LHCN-M2 (cell line): ENCODE measurements at regions not wholly inside any gene's neighbourhood (a gene's known extent, or its start where the extent isn't known, plus 50 kb on each side); places are given as distances from the start of the nearest gene placed in this dataset.

Experiments
- DNase-seq: peaks from one replicate; pipeline ENCODE4 v3.0.0-alpha.2; 2012; ENCODE audit warnings: low read depth

DNA sequence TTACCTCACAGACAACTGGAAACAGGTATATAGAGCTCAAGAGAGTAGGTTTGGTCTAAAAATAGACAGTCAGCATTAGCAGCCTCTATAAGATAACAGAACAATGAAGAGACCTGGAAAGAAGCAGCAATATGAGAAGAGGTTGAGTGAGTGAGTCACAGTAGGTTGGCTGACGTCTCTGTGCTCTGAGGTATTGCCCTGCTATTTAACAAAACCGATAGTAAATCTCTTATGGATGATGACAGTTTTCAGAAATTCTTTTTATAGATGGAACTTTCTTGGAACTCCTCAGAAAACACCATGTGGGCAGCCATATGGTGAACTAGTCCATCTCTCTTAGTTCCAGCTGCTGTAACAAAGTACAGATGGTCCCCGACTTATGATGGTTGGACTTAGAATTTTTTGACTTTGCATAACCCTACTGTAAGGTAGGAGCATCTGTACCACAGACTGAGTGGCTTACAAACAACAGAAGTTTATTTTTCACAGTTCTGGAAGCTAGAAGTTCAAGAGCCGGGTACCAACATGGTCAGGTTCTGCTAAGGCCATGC lies 123.5 kb downstream of the MBD2 start:
- no peak for DNase-seq

DNA sequence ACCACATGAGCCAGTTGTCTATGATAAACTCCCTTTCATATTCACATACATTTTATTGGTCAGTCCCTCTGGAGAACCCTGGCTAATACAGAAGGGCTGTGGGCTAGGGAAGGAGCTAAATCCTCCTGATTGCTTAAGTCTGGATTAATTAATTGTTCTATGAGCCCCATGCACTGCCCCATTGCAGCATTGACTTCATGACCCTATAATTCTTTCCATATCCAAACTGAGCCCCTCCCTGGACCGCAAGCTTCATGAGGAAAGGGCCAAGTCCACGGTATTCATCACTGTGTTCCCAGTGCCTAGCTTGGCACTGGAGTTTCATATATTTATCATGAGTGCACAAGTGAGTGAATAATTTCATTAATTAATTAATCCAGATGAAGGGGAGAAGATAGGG lies 124.0 kb downstream of the MBD2 start:
- no peak for DNase-seq

DNA sequence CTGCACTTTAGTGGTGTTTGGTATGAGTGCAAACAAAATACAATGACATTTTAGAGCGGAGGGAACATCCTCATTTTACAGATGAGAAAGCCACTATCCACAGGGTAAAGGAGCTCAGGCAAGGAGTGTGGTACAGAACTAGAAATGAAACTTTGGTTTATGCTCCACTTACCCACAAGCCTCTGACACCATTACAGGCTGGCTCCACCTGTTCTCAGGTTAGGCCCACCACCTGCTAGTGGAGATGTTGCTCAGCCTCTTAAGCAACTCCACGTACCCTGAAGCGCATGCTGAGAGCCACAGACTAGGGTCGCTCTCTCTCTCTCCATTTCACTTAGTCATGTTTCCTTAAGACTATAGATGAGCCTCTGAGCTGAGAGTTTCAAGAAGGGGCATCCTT lies 130.0 kb downstream of the MBD2 start:
- no peak for DNase-seq

DNA sequence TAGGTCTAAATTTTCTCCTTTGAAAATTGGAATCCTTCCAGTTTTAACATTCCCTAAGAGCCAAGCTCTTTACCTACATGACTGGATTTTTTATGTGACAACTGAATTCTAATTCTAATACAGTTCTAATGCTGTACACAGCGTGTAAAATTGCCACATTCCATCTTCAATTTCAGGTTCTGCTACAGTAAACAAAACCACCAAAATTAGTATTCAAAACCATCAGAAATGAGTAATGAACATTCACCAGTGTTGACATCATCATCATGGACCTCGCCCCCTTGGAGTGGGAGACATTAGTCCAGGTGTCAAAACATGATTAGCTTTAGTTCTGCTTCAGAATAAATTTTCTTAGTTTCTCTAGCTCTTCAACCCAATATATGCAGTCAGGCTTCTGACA lies 133.6 kb downstream of the MBD2 start:
- DNase-seq, result peak; percentile 22

DNA sequence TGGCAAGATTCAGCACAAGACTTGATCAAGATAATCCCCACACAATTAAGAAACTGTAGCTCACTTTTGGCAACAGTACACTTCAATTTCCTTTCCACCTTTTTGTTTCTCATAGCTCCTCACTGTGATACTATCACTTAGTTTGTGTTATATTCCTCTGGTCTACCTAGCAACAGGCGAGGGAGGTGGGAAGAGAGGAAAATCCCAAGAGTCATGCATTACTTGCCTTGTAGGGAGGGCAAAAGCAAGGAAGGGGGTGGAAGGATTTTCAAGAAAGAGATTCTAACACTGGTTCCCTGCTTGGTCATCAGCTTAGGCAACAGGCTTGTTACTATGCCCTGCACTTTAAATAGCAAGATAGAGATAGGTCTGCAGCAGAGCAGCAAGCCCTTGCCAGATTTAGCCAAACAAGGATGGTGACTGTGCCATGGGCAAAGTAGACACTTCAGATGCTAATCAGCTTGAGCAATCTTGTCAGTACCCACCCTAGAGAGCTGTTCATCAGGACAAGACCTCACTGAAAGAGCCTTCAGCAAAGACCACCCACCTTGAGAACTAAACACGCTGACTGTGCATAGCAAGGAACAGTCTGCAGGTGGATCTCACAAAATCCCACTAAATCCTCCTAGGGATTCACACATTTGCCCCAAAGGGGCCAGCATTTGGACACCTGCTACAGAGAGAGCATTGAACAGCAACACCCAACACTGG lies 134.6 kb downstream of the MBD2 start:
- DNase-seq, result no peak

DNA sequence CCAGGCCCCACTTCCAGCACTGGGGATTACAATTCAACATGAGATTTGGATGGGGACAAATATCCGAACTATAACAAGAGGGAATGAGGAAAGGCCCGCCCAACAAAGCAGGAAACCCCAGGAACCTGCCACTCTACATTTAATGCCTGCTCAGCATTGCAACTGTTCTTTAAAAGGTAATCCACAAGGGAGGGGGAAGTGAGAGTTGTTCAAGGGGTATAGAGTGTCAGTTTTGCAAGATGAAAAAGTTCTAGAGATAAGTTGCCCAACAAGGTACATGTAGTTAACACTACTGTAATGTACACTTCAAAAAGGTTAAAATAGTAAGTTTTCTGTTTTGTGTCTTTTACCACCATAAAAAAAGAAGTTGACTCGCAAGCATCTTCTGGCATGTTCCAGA lies 137.6 kb downstream of the MBD2 start:
- no peak for DNase-seq

DNA sequence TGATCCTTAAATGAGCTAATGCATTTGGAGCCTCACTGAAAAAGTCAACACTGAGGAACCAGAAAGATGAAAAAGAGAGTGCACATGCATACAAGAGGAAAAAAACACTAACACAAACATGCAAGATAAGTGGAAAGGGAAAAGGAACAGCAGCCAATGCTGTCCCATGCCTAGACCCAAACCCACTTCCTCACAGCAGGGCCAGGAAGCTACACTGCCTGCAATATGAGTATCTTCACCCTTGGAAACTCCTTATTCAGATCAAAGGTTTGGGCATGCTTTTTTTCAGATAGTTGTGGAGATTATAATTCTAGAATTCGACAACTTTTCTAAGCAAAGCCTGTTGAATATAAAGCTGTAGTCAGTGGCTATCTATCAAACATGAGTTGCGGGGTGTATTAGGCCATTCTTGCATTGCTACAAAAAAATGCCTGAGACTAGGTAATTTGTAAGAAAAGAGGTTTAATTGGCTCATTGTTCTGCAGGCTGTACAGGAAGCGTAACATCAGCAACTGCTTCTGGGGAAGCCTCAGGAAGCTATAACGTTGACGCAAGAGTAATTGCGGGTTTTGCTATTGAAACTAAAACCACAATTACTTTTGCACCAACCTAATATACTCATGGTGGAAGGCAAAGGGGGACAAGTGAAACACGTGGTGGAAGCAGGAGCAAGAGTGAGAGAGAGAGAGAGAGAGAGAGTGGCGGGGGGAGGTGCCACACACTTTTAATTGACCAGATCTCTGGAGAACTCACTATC lies 138.2 kb downstream of the MBD2 start:
- no peak for DNase-seq

DNA sequence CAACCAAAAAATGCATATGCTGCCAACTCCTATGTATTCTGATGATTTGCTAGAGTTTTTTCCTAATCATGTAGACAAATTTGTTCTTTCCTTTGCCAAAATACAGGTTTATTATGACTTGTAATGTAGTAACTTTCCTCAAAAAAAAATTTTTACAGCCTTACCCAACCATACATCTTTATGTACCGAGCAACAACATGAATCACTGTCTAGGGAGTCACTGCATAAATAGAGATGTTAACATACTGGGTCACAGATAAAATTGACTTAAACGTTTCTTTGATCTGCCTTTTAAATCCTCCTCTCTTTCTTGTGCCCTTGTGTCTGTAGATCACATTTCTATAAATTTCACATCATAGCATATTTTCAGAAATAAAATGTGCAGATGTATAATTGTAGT lies 143.6 kb downstream of the MBD2 start:
- DNase-seq, result no peak

DNA sequence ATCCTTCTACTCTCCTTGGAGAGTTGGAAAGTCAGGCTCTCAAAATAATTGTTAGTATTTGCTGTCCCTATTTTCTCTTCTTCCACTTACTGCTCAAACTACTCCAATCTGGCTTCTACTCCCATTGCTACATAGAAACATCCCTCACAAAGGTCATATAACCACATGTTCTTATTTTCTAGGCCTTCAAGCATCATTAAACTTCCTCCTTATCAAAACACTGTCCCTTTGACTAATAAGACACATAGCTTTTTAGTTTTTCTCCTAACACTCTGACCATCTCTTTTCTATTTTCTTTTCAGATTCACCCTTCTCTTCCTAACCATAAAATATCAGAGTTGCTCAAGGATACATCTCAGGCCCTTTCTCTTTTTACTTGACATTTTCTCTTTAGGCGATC lies 148.3 kb downstream of the MBD2 start:
- DNase-seq, result no peak

DNA sequence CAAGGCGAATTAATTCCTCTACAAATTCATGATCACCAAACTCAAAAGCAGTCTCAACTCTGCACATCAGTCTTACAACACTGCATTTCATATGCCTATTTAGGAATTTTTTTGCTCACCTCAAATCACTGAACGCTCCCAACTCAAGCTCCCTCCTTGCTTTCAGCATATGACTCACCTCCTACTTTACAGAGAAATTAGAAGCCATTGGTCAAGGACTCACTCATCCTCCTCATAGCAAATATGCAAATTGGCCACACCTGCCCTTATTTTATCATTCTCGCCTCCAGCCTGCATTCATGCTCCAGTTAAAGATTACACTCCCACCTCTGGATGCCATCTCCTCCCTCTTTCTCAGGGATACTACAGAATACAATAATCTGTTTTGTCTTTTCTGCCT lies 148.8 kb downstream of the MBD2 start:
- no peak for DNase-seq

DNA sequence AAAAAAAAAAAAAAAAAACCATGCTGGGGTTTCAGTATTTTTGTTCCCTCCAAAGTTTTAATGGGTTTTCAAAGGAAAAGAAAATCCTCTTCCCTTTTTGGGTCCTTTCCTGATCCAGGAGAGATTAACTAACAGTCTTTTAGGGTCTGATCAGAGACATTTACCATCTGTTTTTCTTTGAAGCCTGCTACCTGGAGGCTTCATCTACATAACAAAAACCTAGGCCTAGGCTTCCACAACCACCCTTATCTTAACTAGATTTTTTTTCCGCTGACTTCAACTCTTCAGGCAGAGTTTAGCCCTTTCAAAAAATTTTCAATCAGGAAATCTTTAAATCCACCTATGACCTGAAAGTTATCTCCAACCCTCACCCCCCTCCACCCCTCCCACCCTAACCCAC lies 154.7 kb downstream of the MBD2 start:
- DNase-seq, result no peak

DNA sequence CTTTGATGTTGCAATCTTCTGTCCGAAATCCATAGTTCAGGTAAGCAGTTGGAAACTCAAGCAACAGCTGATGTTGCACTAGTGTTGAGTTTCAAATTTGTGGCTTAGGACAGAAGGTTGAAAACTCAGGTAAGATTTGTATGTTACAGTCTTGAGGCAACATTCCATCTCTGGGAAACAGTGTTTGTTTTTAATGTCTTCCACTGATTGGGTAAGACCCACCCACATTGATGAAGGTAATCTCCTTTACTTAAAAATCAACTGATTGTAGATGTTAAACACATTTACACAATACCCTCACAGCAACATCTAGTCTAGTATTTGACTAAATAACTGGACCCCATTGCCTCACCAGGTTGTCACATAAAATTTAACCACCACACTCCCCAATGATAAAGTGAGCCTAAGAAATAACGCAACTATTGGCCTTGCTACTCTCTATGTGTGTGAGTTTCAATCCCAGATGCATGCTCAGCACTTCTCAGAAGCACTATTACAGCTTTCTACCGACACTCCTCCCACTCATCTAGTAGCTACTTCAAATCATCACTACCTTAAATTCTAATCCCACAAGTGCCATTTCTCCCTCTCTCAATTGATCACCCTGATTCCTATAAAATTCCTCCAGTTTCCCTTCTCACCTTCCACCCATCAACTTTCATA lies 164.0 kb downstream of the MBD2 start:
- DNase-seq, result no peak

DNA sequence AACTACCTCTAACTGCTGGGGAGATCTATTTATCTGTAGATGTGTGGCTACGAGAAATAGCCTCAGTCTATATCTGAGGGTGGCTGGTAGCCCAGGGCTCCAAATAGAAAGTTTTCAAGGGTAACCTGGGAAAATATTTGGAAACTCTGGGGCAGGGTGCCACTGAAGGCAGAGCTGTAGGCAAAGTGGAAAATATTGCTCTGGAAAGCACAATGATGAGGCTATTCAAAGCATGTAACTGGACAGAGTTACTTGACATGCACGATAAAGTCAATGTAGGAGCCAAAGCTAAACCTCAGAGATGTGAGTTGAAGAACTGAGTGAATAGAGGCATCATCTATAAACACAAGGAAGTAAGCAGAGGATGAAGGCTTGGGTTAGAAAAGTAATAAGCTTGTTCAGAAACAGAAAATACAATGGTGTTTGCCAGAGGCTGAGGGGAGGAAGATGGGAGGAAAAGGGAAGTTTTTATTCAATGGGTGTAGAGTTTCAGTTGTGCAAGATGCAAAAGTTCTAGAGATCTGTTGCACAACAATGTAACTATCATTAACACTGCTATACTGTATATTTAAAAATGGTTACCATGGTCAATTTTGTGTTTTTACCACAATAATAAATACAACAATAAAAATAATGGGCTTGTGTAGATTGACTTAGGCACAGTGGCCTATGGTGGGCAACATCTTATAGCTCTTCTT lies 171.6 kb downstream of the MBD2 start:
- no peak for DNase-seq

DNA sequence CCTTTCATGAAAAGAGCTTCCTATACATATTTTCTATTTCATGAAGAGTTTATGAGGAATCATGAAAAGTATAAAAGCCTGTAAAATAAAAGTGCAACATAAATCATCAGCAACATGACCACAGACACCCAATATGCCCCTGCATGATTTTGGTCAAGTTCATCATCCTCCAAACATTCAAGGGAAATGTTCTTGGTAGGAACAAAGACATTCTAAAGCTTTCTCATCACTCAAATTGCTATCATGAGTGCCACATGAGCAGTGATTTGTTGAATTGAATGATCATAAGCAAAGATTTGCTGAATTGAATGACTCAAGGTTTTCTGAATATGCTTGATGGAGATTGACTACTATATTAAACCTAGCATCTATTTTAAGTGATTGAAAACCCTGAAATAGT lies 172.2 kb downstream of the MBD2 start:
- peak; percentile 18 for DNase-seq

DNA sequence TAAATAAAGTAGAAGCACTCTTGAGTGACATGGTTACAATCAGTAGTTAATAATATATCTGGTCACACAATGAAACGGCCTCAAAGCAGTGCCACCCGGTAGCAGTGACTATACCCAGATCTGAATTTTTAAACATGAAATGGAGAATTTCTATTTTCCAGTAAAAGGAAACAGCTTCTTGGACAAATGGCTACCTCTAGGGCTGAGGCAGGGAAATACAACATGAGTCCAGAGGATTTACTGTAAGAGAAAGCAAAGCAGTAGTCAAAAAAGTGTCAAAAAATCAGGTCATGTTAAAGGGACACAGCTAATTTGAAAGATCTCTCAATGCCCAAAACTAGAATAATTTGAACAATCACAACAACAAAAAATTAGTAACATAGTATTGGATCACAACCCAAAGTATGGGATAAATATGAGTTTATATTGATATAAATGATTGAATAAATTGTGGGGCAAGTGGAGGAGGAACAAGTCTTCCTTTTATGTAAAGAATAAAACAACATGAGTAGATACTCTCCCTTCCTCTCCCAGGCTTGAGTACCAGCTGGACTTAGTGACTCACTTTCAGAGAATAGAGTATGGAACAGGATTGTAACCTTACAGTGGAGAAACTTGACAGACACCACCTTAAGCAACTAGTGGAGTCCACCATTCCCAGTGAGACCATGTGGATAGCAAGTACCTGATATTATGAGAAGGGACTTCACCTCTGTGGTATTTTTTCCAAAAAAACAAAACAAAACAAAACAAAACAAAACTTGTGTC lies 180.8 kb downstream of the MBD2 start:
- DNase-seq, result peak; percentile 21

DNA sequence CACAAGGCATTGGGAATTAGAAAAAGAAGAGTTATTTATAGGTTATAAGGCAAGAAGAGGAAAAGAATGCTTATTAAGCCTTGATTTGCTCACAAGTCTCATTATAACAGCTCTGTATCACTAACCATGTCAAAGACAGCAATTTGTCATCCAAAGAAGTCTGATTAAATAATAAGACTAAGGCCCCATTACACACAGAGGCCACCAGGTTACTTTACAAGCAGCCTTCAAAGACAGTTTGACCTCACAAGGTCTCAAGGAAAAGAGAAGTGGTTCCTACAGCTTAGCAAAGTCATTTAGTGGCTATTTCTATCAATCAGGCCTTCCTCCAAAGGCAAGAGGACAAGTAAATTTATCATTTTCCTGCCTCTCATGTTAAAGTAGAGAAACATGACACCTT lies 188.5 kb downstream of the MBD2 start:
- no peak for DNase-seq

DNA sequence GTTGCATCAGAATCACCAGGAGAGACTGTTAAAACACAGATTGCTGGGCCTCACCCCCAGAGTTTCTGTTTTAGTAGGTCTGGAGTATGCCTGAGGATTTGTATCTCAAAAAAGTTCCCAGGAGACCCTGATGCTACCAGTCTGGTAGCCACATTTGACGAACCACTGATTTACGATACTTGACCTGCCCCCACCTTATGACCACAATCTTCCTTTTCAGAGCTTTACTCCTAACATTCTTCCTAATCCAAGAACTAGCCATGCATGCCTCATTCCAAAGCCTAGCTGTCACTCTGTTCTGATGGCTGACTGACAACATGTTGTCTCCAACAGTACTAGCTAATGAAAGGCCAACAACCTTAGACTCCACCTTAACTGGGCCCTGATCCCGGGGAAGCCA lies 191.4 kb downstream of the MBD2 start:
- DNase-seq, result no peak

DNA sequence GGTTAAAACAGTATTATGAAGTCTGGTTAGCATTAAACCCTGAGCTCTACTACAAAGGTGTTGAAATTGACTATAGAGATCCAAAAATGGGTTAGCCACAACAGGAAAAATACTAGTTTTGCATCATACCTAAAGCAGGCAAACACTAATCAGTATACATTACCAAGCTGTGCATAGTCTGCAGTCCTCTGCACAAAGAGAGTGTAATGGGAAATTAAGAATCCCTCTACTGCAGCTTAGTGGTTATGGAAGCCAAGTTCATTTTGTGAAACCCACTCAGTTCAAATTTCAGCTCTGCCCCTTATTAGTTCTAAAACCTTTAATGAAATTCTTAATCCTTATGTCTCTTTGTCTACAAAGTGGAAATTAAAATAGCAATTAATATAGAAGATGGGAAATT lies 192.1 kb downstream of the MBD2 start:
- DNase-seq, result no peak

DNA sequence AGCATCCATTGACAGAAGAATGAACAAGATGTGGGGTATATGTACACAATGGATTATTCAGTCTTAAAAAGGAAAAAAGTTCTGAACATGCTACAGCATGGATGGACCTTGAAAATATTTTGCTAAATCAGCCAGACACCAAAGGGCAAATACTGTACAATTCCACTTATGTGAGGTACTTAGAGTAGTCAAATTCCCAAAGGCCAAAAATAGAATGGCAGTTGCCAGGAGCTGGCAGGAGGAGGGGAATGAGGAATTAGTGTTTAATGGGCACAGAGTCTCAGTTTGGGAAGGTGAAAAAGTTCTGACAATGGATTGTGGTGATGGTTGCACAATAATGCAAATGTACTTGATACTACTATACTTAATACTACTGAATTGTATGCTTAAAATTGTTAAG lies 193.2 kb downstream of the MBD2 start:
- DNase-seq, result no peak

DNA sequence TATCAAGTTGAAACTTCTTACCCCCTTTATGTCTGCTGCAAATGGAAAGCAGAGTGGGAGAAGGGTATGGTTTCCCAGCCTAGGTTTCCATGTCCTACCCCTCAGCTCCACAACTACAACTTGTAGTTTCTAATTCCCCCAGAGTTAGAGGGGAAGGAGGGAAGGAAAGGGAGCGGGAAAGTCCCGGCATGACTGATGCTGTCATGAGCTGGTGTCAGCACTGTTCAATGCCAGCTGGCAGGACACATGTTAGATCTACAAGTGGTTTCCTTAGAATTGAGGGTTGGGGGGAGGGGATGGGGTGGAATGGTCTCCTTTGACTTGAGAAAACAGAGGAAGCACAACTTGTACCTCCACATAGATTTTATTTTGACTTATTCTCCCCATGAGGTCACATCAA lies 194.0 kb downstream of the MBD2 start:
- no peak for DNase-seq

DNA sequence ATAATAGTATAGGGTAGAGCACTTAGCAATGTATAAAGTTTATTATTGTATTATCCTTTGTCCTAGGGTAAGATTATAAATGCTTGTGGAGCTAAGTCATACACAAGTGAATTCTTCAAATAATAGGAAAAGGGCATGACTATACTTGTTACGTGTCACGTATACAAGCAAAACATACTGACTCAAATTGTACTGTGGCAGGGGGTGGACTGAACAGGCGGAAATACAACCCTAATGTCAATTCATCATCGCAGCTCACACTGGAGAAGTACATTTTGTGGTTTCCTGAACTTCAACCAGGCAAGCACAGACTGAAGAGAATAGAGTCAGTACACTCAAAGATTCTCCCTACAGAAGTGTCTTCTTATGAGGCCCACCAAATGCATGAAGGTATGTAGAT lies 201.0 kb downstream of the MBD2 start:
- peak; percentile 92 for DNase-seq
